OCI-LY3 (cell line): ENCODE measurements at regions not wholly inside any gene's neighbourhood (a gene's known extent, or its start where the extent isn't known, plus 50 kb on each side); places are given as distances from the start of the nearest gene placed in this dataset.

Source experiments
- EZH2phosphoT487 ChIP-seq: fragments of 200-600 bp; shearing (Covaris generic); IDR thresholded peaks from 2 replicates; pipeline ENCODE4 v1.6.1; 2018; ENCODE audit warnings: antibody characterized with exemption, mixed run types, low read depth
- TF ChIP-seq, protein P1 (sequence below): fragments of 200-600, 300-600 bp; sonication (generic); IDR thresholded peaks from 2 replicates; pipeline ENCODE4 v1.5.1; 2014; ENCODE audit warnings: antibody characterized with exemption, low read length, low read depth

DNA sequence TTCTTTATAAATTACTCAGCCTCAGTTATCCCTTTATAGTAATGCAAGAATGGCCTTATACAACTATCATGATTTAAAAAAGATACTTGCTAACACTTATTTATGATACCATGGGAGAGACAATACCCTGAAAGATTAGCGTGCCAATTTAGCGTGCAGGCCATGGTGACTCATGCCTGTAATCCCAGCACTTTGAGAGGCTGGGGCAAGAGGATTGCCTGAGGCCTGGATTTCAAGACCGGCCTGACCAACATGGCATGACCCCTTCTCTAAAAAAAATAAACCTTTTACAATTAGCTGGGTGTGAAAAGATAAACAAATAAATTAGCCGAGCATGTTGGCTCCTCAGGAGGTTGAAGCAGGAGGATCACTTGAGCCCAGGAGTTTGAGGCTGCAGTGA lies 493.4 kb upstream of the FSIP2 start:
- TF ChIP-seq, protein P1, sequence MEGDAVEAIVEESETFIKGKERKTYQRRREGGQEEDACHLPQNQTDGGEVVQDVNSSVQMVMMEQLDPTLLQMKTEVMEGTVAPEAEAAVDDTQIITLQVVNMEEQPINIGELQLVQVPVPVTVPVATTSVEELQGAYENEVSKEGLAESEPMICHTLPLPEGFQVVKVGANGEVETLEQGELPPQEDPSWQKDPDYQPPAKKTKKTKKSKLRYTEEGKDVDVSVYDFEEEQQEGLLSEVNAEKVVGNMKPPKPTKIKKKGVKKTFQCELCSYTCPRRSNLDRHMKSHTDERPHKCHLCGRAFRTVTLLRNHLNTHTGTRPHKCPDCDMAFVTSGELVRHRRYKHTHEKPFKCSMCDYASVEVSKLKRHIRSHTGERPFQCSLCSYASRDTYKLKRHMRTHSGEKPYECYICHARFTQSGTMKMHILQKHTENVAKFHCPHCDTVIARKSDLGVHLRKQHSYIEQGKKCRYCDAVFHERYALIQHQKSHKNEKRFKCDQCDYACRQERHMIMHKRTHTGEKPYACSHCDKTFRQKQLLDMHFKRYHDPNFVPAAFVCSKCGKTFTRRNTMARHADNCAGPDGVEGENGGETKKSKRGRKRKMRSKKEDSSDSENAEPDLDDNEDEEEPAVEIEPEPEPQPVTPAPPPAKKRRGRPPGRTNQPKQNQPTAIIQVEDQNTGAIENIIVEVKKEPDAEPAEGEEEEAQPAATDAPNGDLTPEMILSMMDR = no peak
- no peak for TF ChIP-seq EZH2phosphoT487
